ENCODE measurements at regions not wholly inside any gene's neighbourhood (a gene's known extent, or its start where the extent isn't known, plus 50 kb on each side); places are given as distances from the start of the nearest gene placed in this dataset.

GRCh38 chr10:117601716-117602115 is 59.2 kb downstream of the EMX2 start:
- Histone ChIP-seq H3K27ac (ENCODE audit: low read depth, low read length, poor library complexity, severe bottlenecking) (no peak overlapping the region), H3K4me3 (ENCODE audit: low read depth, low read length, poor library complexity, severe bottlenecking) (no peak overlapping the region), H3K36me3 (ENCODE audit: insufficient read depth, low read length) (no peaks in the 10 kb centered on the region), H3K4me2 (ENCODE audit: low read length) (no peak overlapping the region), H3K9ac (ENCODE audit: low read length) (no peak overlapping the region), H3K4me1 (ENCODE audit: insufficient read depth, low read length, severe bottlenecking) (no peaks in the 10 kb centered on the region), H3K27me3 (ENCODE audit: insufficient read depth, low read length) (no peaks in the 10 kb centered on the region), H3K79me2 (ENCODE audit: insufficient read depth, low read length) (no peaks in the 10 kb centered on the region), H2AFZ (ENCODE audit: low read length) (no peak overlapping the region), H4K20me1 (ENCODE audit: insufficient read depth, low read length) (no peaks in the 10 kb centered on the region), H3F3A (ENCODE audit: insufficient read depth, low read length) (no peaks in the 10 kb centered on the region), H3K9me3 (ENCODE audit: low read length) (no peaks in the 10 kb centered on the region), H3K9me2 (ENCODE audit: low read depth, low read length) (no peaks in the 10 kb centered on the region)
- TF ChIP-seq CTCF (IDR thresholded peaks at IDR 0.05; ENCODE audit: low read length), result no peak
- no peak for TF ChIP-seq EZH2 (IDR thresholded peaks at IDR 0.05; ENCODE audit: borderline replicate concordance, low read length)

DNA sequence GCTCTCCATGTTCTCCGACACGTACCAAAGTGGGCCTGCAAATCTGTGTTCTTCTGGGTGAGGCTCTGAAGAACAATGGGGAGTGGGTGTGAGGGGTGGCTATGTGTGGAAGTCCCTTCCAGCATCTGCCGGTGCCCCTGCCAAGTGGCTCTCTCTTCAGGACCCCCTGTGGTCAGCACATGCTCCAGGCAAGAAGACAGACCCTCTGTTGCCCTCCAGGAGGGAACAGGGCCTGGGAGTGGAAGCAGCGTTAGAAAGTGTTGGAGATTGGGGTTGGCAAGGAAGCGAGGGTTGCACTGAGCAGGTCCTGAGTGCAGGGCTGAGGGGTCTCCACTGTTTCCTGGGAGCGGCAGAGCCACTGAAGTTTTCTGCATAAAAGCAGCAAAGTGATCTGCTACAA is 60.5 kb downstream of the EMX2 start:
- H2AFZ ChIP-seq (ENCODE audit: low read length), result no peak overlapping the region
- H3K79me2 ChIP-seq (ENCODE audit: insufficient read depth, low read length), result no peaks in the 10 kb centered on the region
- TF ChIP-seq EZH2 (IDR thresholded peaks at IDR 0.05; ENCODE audit: borderline replicate concordance, low read length) (no peak), CTCF (IDR thresholded peaks at IDR 0.05; ENCODE audit: low read length) (no peak)
- H3K4me2 ChIP-seq (ENCODE audit: low read length), result no peak overlapping the region
- H3K9me3 ChIP-seq (ENCODE audit: low read length), result no peaks in the 10 kb centered on the region
- H4K20me1 ChIP-seq (ENCODE audit: insufficient read depth, low read length), result no peaks in the 10 kb centered on the region
- H3K9ac ChIP-seq (ENCODE audit: low read length), result no peak overlapping the region
- H3K9me2 ChIP-seq (ENCODE audit: low read depth, low read length), result no peaks in the 10 kb centered on the region
- no peaks in the 10 kb centered on the region for H3K27me3 ChIP-seq (ENCODE audit: insufficient read depth, low read length)
- no peaks in the 10 kb centered on the region for H3F3A ChIP-seq (ENCODE audit: insufficient read depth, low read length)
- no peak overlapping the region for H3K4me3 ChIP-seq (ENCODE audit: low read depth, low read length, poor library complexity, severe bottlenecking)
- H3K36me3 ChIP-seq (ENCODE audit: insufficient read depth, low read length), result no peaks in the 10 kb centered on the region
- no peaks in the 10 kb centered on the region for H3K4me1 ChIP-seq (ENCODE audit: insufficient read depth, low read length, severe bottlenecking)
- H3K27ac ChIP-seq (ENCODE audit: low read depth, low read length, poor library complexity, severe bottlenecking), result no peak overlapping the region

DNA sequence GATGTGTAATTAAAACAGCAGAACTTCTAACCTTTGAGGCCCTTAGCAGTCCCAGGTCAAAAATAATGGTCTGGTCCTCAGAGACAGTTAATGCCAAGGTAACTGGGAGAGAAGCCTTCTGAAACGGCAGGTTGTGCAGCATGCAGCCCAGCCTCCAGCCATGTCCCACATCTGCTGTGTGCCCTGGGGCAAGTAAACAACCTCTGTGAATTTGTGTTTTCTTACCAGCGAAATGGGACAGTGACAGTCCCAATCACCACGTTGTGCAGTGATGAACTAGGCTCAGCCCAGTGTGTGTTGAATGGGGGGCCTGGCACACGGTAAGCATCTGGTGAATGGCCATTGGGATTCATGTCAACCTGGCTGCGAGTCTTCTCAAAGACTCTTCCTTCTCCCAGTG is 61.2 kb downstream of the EMX2 start:
- Histone ChIP-seq H3K9me2 (ENCODE audit: low read depth, low read length) (no peaks in the 10 kb centered on the region), H3K9me3 (ENCODE audit: low read length) (no peaks in the 10 kb centered on the region), H2AFZ (ENCODE audit: low read length) (no peak overlapping the region), H3K9ac (ENCODE audit: low read length) (no peak overlapping the region), H3F3A (ENCODE audit: insufficient read depth, low read length) (no peaks in the 10 kb centered on the region), H3K27ac (ENCODE audit: low read depth, low read length, poor library complexity, severe bottlenecking) (no peak overlapping the region), H3K4me3 (ENCODE audit: low read depth, low read length, poor library complexity, severe bottlenecking) (no peak overlapping the region), H3K27me3 (ENCODE audit: insufficient read depth, low read length) (no peaks in the 10 kb centered on the region), H4K20me1 (ENCODE audit: insufficient read depth, low read length) (no peaks in the 10 kb centered on the region), H3K4me2 (ENCODE audit: low read length) (no peak overlapping the region), H3K79me2 (ENCODE audit: insufficient read depth, low read length) (no peaks in the 10 kb centered on the region), H3K4me1 (ENCODE audit: insufficient read depth, low read length, severe bottlenecking) (no peaks in the 10 kb centered on the region), H3K36me3 (ENCODE audit: insufficient read depth, low read length) (no peaks in the 10 kb centered on the region)
- TF ChIP-seq CTCF (IDR thresholded peaks at IDR 0.05; ENCODE audit: low read length) (no peak), EZH2 (IDR thresholded peaks at IDR 0.05; ENCODE audit: borderline replicate concordance, low read length) (no peak)

Data from OCI-LY1 (cell line).